SK-N-SH treated with all-trans-retinoic acid at 6 μM for 48 hours (cell line): ENCODE measurements at regions not wholly inside any gene's neighbourhood (a gene's known extent, or its start where the extent isn't known, plus 50 kb on each side); places are given as distances from the start of the nearest gene placed in this dataset.

ENCODE experiments used
- ATAC-seq: fragments of 200-7000 bp; cut with Tn5 transposase; 3 replicates; pipeline ENCODE4 v1.9.1; 2020; ENCODE audit warnings: mild to moderate bottlenecking, moderate library complexity
- ARNTL ChIP-seq: fragments of 450-650 bp; formaldehyde crosslinking; IDR thresholded peaks from 2 replicates; pipeline ENCODE4 v1.5.0; 2020; ENCODE audit warnings: low read depth, mild to moderate bottlenecking, moderate library complexity, borderline replicate concordance
- CSDC2 ChIP-seq: fragments of 250-450 bp; sonication (Bioruptor Pico); IDR thresholded peaks from 2 replicates; pipeline ENCODE4 v1.5.0; 2020; ENCODE audit warnings: mild to moderate bottlenecking, moderate library complexity
- CSRNP3 ChIP-seq: fragments of 250-450 bp; sonication (Bioruptor Pico); IDR thresholded peaks from 2 replicates; pipeline ENCODE4 v1.5.1; 2021; ENCODE audit warnings: mild to moderate bottlenecking, moderate library complexity
- GLIS3 ChIP-seq: fragments of 250-450 bp; sonication (Bioruptor Pico); IDR thresholded peaks from 2 replicates; pipeline ENCODE4 v1.5.0; 2020; ENCODE audit warnings: mild to moderate bottlenecking, moderate library complexity
- ISL1 ChIP-seq: fragments of 250-450 bp; sonication (Bioruptor Pico); IDR thresholded peaks from 2 replicates; pipeline ENCODE4 v2.1.2; 2022; ENCODE audit warnings: mild to moderate bottlenecking, moderate library complexity
- PPARA ChIP-seq: fragments of 250-450 bp; sonication (Bioruptor Pico); IDR thresholded peaks from 2 replicates; pipeline ENCODE4 v1.5.0; 2020; ENCODE audit warnings: mild to moderate bottlenecking, borderline replicate concordance
- SNAI2 ChIP-seq: fragments of 250-450 bp; sonication (Bioruptor Pico); IDR thresholded peaks from 2 replicates; pipeline ENCODE4 v1.5.0; 2020; ENCODE audit warnings: mild to moderate bottlenecking, moderate library complexity
- TCF4 ChIP-seq: fragments of 250-450 bp; sonication (Bioruptor Pico); IDR thresholded peaks from 2 replicates; pipeline ENCODE4 v1.8.0; 2021; ENCODE audit warnings: mild to moderate bottlenecking, moderate library complexity, borderline replicate concordance
- TOX ChIP-seq: fragments of 250-450 bp; sonication (Bioruptor Pico); IDR thresholded peaks from 2 replicates; pipeline ENCODE4 v1.8.0; 2021; ENCODE audit warnings: mild to moderate bottlenecking, moderate library complexity, borderline replicate concordance
- TSHZ2 ChIP-seq: fragments of 250-450 bp; sonication (Bioruptor Pico); IDR thresholded peaks from 2 replicates; pipeline ENCODE4 v1.5.0; 2020; ENCODE audit warnings: mild to moderate bottlenecking, moderate library complexity
- ZFP3 ChIP-seq: fragments of 250-450 bp; sonication (Bioruptor Pico); IDR thresholded peaks from 2 replicates; pipeline ENCODE4 v1.5.0; 2020; ENCODE audit warnings: mild to moderate bottlenecking, moderate library complexity
- ZFP30 ChIP-seq: fragments of 450-650 bp; formaldehyde crosslinking; IDR thresholded peaks from 2 replicates; pipeline ENCODE4 v1.5.0; 2022; ENCODE audit warnings: mild to moderate bottlenecking, moderate library complexity
- ZNF70 ChIP-seq: fragments of 450-650 bp; formaldehyde crosslinking; IDR thresholded peaks from 2 replicates; pipeline ENCODE4 v1.5.0; 2020; ENCODE audit warnings: mild to moderate bottlenecking, moderate library complexity
- ZNF8 ChIP-seq: fragments of 450-650 bp; formaldehyde crosslinking; IDR thresholded peaks from 2 replicates; pipeline ENCODE4 v1.5.0; 2020; ENCODE audit warnings: mild to moderate bottlenecking, moderate library complexity
- TF ChIP-seq, protein P1 (sequence below): fragments of 250-450 bp; sonication (Bioruptor Pico); IDR thresholded peaks from 2 replicates; pipeline ENCODE4 v1.5.1; 2020; ENCODE audit warnings: low read depth, mild to moderate bottlenecking, moderate library complexity
- TF ChIP-seq, protein P2 (sequence below): fragments of 250-450 bp; sonication (Bioruptor Pico); IDR thresholded peaks from 2 replicates; pipeline ENCODE4 v1.8.0; 2021; ENCODE audit warnings: low read depth, mild to moderate bottlenecking, moderate library complexity, borderline replicate concordance
- TF ChIP-seq, protein P3 (sequence below): fragments of 250-450 bp; sonication (Bioruptor Pico); IDR thresholded peaks from 2 replicates; pipeline ENCODE4 v1.8.0; 2020; ENCODE audit warnings: mild to moderate bottlenecking, moderate library complexity, borderline replicate concordance

- TF ChIP-seq, protein P1, sequence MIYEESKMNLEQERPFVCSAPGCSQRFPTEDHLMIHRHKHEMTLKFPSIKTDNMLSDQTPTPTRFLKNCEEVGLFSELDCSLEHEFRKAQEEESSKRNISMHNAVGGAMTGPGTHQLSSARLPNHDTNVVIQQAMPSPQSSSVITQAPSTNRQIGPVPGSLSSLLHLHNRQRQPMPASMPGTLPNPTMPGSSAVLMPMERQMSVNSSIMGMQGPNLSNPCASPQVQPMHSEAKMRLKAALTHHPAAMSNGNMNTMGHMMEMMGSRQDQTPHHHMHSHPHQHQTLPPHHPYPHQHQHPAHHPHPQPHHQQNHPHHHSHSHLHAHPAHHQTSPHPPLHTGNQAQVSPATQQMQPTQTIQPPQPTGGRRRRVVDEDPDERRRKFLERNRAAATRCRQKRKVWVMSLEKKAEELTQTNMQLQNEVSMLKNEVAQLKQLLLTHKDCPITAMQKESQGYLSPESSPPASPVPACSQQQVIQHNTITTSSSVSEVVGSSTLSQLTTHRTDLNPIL (CRISPR knock-in tag): no peak
- TF ChIP-seq ZNF8 (no peak), TCF4 (CRISPR knock-in tag) (no peak), ZFP30 (CRISPR knock-in tag) (no peak), PPARA (CRISPR knock-in tag) (no peak), ZFP3 (no peak), TSHZ2 (CRISPR knock-in tag) (no peak), ZNF70 (CRISPR knock-in tag) (no peak), SNAI2 (CRISPR knock-in tag) (no peak), GLIS3 (CRISPR knock-in tag) (no peak), TOX (no peak)
- TF ChIP-seq, protein P2, sequence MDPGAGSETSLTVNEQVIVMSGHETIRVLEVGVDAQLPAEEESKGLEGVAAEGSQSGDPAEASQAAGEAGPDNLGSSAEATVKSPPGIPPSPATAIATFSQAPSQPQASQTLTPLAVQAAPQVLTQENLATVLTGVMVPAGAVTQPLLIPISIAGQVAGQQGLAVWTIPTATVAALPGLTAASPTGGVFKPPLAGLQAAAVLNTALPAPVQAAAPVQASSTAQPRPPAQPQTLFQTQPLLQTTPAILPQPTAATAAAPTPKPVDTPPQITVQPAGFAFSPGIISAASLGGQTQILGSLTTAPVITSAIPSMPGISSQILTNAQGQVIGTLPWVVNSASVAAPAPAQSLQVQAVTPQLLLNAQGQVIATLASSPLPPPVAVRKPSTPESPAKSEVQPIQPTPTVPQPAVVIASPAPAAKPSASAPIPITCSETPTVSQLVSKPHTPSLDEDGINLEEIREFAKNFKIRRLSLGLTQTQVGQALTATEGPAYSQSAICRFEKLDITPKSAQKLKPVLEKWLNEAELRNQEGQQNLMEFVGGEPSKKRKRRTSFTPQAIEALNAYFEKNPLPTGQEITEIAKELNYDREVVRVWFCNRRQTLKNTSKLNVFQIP (CRISPR knock-in tag): no peak
- no peak for ATAC-seq
Observed at GRCh38 chr9:79264511-79265355, 307.0 kb upstream of the TLE4 start.

DNA sequence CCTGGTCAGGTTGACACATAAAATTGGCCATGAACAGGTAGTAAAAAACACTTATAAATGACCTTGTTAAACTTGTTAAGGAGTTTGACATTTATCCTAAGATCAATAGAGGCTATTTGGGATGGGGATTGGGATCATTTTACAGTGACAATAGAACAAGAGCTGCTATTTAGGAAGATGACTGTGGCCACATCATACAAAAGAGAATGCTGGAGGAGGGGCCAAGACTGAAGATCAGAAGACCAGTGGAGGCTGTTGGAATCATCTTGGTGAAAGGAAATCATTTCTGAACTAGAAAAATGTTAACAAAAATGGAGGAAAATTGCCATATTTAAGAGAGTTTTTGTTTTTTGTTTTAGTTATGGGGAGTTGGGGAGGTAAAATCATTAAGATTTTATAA is 304.8 kb upstream of the TLE4 start:
- TF ChIP-seq, protein P2 (CRISPR knock-in tag): no peak
- no peak for TF ChIP-seq CSDC2 (CRISPR knock-in tag)
- no peak for TF ChIP-seq SNAI2 (CRISPR knock-in tag)
- TF ChIP-seq, protein P3, sequence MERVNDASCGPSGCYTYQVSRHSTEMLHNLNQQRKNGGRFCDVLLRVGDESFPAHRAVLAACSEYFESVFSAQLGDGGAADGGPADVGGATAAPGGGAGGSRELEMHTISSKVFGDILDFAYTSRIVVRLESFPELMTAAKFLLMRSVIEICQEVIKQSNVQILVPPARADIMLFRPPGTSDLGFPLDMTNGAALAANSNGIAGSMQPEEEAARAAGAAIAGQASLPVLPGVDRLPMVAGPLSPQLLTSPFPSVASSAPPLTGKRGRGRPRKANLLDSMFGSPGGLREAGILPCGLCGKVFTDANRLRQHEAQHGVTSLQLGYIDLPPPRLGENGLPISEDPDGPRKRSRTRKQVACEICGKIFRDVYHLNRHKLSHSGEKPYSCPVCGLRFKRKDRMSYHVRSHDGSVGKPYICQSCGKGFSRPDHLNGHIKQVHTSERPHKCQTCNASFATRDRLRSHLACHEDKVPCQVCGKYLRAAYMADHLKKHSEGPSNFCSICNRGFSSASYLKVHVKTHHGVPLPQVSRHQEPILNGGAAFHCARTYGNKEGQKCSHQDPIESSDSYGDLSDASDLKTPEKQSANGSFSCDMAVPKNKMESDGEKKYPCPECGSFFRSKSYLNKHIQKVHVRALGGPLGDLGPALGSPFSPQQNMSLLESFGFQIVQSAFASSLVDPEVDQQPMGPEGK (CRISPR knock-in tag): no peak
- TF ChIP-seq CSRNP3: no peak
- TF ChIP-seq ISL1 (CRISPR knock-in tag): no peak
- TF ChIP-seq ARNTL: no peak
- ATAC-seq: no peak

- ATAC-seq: no peak
- TF ChIP-seq SNAI2 (CRISPR knock-in tag): no peak
- no peak for TF ChIP-seq ZNF8
Observed at GRCh38 chr9:79268806-79269205, 303.0 kb upstream of the TLE4 start.
